SK-N-MC (cell line): ENCODE measurements at regions not wholly inside any gene's neighbourhood (a gene's known extent, or its start where the extent isn't known, plus 50 kb on each side); places are given as distances from the start of the nearest gene placed in this dataset.

Experiments
- EZH2 ChIP-seq: fragments of 200-600 bp; sonication (generic); IDR thresholded peaks from one replicate; pipeline ENCODE4 v1.6.1; 2017; ENCODE audit warnings: antibody characterized with exemption
- FOXP2 ChIP-seq: optimal IDR thresholded peaks from 2 replicates; pipeline ENCODE3; 2011; ENCODE audit warnings: mild to moderate bottlenecking, moderate library complexity; ENCODE audit not compliant: insufficient read depth; ENCODE audit errors: extremely low read length, control extremely low read depth
- POLR2AphosphoS5 ChIP-seq: IDR thresholded peaks from 2 replicates; pipeline ENCODE4 v1.6.1; 2012; ENCODE audit warnings: mild to moderate bottlenecking, low read depth, low read length, borderline replicate concordance

- TF ChIP-seq POLR2AphosphoS5 (no peak), EZH2 (no peak), FOXP2 (no peak)
Observed at GRCh38 chr4:184306470-184306869, 88.8 kb upstream of the ENPP6 start.
